ENCODE measurements at regions not wholly inside any gene's neighbourhood (a gene's known extent, or its start where the extent isn't known, plus 50 kb on each side); places are given as distances from the start of the nearest gene placed in this dataset.

- DNase-seq: no peak
These were observed 183.7 kb upstream of the NAALADL2 start for GRCh38 chr3:174675406-174675805.

- no peak for DNase-seq
These were observed 177.3 kb upstream of the NAALADL2 start for GRCh38 chr3:174681784-174682183.

GRCh38 chr3:174685796-174686195 lies 173.3 kb upstream of the NAALADL2 start:
- no peak for DNase-seq

GRCh38 chr3:174697310-174697709 lies 161.8 kb upstream of the NAALADL2 start:
- no peak for DNase-seq

- DNase-seq: no peak
These were observed 158.4 kb upstream of the NAALADL2 start for GRCh38 chr3:174700736-174701135.

GRCh38 chr3:174710612-174711011 lies 148.5 kb upstream of the NAALADL2 start:
- no peak for DNase-seq

GRCh38 chr3:174715386-174715785 lies 143.7 kb upstream of the NAALADL2 start:
- no peak for DNase-seq

GRCh38 chr3:174716956-174717505 lies 142.1 kb upstream of the NAALADL2 start:
- DNase-seq: no peak

- no peak for DNase-seq
These were observed 138.4 kb upstream of the NAALADL2 start for GRCh38 chr3:174720717-174721116.

GRCh38 chr3:174725303-174725702 lies 133.8 kb upstream of the NAALADL2 start:
- no peak for DNase-seq

- DNase-seq: no peak
These were observed 121.2 kb upstream of the NAALADL2 start for GRCh38 chr3:174737966-174738365.

GRCh38 chr3:174749143-174749542 lies 110.0 kb upstream of the NAALADL2 start:
- DNase-seq: no peak

GRCh38 chr3:174755833-174756829 lies 103.0 kb upstream of the NAALADL2 start:
- no peak for DNase-seq

- DNase-seq: no peak
These were observed 100.2 kb upstream of the NAALADL2 start for GRCh38 chr3:174758943-174759342.

GRCh38 chr3:174767406-174767805 lies 91.7 kb upstream of the NAALADL2 start:
- no peak for DNase-seq

GRCh38 chr3:174767853-174768382 lies 91.2 kb upstream of the NAALADL2 start:
- no peak for DNase-seq

- DNase-seq: no peak
These were observed 90.0 kb upstream of the NAALADL2 start for GRCh38 chr3:174769171-174769570.

GRCh38 chr3:174775603-174776002 lies 83.5 kb upstream of the NAALADL2 start:
- DNase-seq: no peak

GRCh38 chr3:174776123-174776522 lies 83.0 kb upstream of the NAALADL2 start:
- DNase-seq: no peak

GRCh38 chr3:174776636-174777035 lies 82.5 kb upstream of the NAALADL2 start:
- DNase-seq: no peak

- no peak for DNase-seq
These were observed 81.3 kb upstream of the NAALADL2 start for GRCh38 chr3:174777813-174778212.

- DNase-seq: no peak
These were observed 75.6 kb upstream of the NAALADL2 start for GRCh38 chr3:174783502-174783901.

- DNase-seq: no peak
These were observed 74.8 kb upstream of the NAALADL2 start for GRCh38 chr3:174784206-174784934.

All from CD4-positive, alpha-beta T cell treated with Interleukin-12 subunit alpha and Interleukin-12 subunit beta, for 1 hour (primary cell).